ENCODE measurements at regions not wholly inside any gene's neighbourhood (a gene's known extent, or its start where the extent isn't known, plus 50 kb on each side); places are given as distances from the start of the nearest gene placed in this dataset.

DNA sequence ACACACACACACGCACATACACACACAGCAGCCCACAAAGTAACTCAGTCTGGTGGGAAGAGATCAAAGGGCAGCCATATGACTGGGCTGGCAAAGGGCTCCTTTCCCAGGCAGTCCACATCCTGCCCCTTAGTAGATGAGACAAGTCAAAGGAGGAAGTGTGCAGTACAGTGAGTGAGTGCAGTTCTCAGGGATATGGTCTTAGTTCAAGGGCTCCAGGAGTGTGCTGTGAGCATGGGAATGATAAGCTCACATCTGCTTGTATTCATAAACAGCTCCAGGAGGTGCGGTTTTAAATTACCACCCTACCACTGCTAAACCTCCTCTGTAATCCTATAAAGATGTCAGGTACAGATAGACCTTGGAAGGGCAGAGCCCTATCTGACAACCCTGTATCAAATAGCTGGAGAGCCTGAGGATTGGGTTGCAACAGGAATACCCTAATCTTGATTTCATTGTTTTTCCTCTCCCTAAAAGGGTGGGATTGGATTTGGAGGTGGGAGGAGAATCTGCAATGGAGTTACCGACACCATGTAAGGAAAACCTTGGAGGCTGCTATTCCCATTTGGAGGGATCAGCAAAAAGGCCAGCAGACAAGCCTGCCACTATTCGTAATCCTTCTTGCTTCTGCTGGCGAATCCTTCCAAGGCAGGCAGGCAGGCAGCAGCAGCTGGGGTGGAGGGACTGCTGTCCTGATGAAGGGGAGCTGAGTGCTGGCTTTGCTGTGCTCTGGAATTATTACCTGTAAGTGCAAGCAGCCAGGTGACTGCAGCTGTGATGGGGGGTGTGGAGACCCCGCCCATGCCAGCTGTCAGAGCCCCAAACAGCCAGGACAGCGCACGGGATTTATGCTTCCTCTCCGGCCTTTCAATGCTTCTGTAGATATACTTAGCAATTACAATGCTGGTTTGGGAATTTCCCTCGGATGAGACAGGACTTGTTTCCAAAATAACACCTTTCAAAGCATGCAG is 342.7 kb downstream of the PRL start:
- no peak for DNase-seq (ENCODE audit: low read depth)

DNA sequence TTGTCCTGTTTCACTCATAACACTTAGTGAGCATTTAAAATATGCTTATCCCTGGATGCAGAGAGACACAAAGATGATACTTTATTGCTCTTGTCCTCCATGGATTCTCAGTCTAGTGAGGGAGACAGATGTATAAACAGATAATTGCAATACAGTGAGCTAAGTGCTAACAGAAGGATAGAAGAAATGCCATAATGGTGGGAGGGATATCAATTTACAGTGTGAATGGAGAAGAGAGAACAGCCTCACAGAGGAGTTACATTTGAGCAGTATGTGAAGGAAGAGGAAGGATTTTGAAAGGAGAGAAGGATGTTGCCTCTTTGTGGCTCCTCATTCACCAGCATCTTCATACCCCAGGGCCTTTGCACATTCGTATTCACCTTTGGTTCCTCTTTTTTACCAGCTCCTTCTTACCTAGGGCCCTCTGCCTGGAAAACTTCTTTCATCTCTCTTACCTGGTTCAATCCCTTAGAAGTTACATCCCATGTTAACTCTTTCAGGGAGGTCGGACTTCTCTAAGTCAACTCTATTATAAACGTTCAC is 341.7 kb downstream of the PRL start:
- no peak for DNase-seq (ENCODE audit: low read depth)

DNA sequence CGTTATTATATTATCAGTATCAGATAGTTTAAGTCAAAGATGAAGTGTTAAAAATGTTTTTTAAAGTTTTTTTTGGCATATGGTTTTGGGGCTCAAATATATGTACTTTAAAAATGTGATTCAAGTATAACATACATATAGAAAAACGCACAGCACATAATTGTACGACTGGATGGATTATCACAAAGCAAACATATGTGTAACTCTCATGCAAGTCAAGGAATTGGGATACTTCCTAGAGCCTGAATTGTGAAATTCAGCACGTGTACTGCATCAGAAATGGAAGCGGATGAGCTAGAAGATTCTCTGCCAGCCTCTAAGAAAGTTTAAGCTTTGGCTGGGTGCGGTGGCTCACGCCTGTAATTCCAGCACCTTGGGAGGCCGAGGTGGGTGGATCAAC is 340.9 kb downstream of the PRL start:
- DNase-seq (ENCODE audit: low read depth), result no peak

DNA sequence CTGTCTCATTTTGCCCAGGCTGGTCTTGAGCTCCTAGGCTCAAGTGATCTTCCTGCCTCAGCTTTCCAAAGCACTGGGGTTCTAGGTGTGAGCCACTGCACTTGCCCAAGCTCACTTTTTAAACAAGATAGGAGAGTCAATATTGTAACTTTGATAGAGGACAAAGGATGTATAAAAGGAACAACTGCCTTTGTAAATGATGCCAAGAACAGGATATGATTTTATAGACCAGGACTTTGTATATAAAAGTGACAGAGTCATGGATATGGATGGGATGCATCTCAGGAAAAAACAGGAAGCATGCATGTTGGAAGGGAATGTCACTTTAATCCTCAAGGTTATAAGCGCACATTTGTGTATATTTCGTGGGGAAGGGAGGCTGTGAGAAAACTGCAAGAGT is 338.4 kb downstream of the PRL start:
- DNase-seq (ENCODE audit: low read depth), result no peak

DNA sequence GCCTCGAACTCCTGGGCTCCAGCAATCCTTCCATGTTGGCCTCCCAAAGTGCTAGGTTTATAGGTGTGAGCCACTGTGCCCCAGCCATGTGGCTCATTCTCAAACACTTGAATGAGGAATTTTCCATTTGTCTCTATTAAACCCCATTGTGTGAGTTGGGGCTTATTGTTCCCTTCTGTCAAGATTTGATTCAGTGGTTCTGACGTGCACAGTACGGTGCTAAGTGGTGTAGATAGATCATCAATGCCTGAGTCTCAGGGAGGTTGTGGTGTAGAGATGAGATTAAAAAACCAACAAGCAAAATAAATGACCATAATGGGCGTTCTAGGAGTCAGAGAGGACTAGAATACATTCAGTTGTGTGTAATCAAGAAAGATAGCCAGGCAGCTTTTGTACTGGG is 335.6 kb downstream of the PRL start:
- DNase-seq (ENCODE audit: low read depth), result no peak

DNA sequence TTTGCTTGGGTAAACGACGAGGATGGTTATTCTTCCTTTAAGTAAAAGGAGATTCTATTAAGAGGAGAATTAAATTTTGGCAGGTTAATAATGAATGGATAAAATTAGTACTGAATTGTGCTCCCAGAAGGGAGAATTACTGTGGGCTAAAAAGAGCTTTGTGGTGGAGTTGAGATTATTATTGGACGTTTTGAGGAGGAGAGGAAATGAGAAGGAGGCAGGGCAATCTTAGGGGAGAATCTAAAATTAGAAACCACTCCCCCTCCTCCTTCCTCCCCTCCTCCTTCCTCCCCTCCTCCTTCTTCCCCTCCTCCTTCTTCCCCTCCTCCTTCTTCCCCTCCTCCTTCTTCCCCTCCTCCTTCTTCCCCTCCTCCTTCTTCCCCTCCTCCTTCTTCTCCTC is 331.8 kb downstream of the PRL start:
- no peak for DNase-seq (ENCODE audit: low read depth)

DNA sequence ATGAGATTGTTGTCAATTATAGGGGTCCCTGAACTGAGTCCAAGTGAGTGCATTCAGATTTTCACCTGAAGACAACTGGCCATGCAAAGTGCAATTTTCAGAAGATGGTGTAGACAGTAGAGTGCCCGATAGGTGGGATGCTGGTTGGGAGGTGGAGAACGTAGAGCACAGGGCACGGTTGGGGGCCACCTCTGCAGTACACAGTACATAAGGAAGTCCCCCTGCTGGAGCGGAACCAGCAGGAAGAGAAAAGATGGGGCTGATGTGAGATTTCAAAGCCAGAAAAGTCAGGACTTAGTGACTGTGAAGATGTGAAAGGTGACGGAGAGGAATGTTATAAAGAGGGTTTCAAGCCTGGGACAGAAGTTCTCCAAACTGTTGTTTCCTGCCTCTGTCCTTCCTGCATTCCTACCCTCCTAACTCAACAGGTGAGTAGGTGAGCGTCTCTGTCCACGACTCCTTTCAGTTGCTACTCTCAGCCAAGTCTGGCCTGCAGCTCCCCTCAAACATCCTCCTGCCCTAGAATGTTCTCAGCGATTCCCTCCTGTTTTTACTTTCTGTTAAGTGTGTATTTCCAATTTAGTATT is 330.8 kb downstream of the PRL start:
- DNase-seq (ENCODE audit: low read depth), result no peak

DNA sequence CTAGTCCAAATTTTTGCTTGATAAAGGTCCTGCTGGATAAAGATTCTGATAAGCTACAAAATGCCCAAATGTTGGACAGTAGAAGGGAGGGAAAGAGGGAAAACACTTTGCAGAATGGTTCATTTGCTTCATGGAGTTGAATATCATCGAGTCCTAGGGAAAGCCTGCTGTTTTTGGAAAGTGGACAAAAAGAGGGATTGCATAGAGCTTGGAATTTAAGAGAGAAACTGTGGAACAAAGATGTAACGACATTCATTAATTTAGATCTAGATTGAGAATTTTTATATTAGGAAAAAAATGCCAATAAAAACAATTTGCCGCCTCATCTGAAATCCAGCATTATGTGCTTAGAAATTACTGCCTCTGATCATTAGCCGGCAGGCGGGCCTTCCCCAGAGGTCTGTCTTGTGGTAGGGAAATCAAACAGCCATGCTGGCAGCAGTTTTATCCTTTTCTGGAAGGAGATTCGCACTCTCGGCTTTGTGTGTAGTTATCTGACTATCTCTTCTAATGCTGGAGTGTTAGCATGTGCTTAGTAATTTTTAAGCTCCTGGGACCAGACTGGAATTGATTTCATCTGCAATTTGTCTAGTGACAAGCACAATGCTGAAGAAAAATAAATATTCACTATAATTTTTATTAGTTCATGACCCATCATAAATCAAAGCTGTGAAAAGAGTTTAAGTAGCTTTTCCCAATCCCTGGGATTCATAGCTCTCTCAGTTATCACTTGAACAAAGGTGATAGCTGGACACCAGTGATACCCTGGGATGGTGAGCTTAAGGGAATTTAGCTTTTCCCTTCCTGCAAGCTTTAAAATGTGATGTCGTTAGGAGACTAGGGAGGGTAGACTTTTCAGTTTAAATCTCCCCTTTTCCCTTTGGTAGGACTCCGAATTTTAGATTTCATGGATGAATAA is 329.5 kb downstream of the PRL start:
- DNase-seq (ENCODE audit: low read depth), result no peak

DNA sequence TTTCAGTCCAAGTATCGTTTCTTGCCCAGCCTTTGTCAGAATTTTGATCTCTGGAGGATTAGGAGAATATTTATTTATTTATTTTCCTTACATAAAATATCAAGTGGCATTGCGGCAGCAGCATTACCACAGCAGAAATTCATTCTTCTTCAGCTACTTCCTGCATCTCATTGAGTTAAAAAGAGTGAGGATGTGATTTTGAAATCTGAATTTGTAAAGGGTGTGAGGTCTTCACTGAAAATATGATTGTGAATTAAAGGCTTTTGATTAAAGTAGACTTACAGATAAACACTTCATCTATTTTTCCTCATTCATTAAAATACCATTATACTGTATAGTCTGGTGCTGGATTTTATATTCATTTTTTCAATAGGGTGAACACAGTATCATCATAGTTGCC is 328.4 kb downstream of the PRL start:
- no peak for DNase-seq (ENCODE audit: low read depth)

DNA sequence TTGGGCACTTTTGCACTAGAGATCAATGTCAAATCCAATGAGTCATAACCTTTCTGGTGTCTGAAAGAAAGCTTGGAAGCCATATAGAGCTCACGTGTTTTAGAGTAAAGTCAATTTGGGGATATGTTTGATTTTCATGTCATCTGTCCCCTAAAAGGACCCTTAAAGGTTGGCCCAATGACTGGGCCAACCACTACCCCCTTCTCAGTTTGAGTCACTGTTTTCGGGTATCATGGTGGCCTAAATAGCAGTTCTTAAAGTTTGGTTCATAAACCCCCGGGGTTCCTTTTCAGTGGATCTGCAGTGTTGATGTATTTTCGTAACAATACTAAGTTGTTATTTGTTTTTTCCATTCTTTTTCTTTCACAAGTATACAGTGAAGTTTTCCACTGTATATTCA is 327.6 kb downstream of the PRL start:
- no peak for DNase-seq (ENCODE audit: low read depth)

DNA sequence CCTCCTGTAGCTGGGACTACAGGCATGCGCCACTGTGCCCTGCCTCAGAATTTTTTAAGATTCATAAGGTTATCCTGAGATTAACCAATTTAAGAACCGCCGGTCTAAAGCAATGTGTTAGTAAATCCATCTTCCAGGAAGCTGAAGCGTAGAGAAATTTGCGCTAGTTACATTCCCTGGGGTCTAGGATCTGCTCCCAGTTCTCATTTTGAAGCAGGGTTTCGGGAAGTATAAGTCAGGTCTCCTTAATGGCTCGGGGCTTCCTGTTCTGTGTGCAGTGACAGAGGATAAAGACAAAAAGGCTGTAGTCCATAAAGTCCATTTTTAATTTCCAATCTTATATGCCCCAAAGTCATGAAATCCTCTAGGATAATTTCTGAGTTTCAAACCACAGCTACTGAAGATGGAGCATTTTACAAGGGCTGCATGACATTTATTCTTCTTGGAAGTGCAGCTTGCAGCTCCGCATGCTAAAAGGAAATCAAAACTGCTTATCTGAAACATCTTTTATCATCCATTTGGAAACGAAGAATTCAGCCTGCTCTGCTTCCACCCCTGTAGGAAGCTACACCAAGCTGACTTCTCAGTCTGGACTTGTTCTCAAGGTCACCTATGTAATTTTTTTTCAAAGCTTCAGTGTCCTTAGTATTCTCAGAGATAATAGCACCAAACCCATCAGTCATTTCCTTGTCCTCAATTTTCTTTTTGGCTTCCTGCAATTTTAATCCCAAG is 326.1 kb downstream of the PRL start:
- DNase-seq (ENCODE audit: low read depth), result no peak

DNA sequence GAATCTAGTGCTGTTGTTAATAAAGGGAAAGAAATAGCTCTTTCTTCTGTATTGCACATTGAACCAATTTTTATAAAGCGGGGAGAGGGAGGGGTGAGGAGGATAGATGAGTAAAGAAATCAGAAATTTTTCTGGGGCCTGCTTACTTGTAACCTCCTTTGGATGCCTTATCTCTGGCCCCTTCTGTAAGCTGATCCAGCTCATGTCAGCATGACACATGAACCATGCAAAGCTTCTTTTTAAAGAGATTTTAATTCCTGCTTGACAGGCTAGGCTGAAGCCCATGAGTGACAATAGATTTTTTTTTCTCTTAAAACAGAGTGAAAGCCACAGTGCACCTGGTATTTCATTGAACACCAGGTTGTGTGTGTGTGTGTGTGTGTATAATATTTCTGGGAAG is 325.3 kb downstream of the PRL start:
- no peak for DNase-seq (ENCODE audit: low read depth)

DNA sequence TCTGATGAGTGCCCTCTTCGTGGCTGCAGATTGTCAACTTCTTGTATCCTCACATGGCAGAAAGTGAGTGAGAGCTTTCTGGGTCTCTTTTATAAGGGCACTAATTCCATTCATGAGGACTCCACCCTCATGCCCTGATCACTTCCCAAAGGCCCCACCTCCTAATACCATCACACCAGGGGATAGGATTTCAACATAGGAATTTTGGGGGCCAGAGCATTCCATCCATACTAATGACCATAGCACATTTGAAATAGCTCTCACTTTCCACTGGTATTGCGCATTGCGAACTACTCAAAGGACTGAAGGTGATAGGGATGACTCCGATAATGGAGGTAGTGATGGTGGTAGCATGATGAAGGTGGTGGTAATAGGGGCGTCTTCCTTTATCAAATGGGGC is 324.3 kb downstream of the PRL start:
- DNase-seq (ENCODE audit: low read depth), result no peak

DNA sequence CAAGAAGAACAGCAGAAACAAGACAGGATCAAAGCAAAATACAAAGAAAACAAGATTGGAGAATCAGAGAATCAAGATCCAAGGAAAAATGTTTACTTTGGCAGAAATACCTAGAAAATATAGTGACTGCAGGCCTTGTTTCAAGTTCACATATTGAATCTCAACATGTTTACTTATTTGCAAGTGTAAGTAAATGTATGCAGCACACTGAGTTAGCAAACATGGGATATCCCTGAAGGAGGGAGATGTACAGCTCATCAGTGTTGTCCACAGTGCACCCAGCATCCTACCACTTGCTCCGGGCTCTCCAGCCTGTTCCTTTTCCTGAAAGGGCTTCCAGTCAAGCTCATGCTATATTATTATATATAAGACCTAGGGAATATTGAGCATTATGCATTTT is 319.5 kb downstream of the PRL start:
- DNase-seq (ENCODE audit: low read depth), result no peak

DNA sequence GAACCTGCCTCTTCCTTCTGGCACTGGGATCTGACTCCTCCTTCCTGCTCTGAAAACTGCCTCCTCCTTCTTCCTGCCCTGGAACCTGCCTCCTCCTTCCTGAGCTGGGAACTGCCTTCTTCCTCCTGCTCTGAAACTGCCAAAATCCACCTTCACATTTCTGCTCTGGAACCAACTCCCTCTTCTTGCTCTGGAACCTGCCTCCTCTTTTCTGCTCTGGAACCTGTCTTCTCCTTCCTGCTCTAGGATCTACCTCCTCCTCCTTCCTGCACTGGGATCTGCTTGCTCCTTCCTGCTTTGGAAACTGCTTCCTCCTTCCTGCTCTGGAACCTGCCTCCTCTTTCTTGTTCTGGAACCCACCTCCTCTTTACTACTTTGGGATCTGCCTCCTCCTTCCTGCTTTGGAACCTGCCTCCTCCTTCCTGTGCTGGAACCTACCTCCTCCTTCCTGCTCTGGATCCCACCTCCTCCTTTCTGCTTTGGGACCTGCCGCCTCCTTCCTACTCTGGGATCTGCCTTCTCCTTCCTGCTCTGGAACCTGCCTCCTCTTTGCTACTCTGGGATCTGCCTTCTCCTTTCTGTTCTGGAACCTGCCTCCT is 315.5 kb downstream of the PRL start:
- no peak for DNase-seq (ENCODE audit: low read depth)

DNA sequence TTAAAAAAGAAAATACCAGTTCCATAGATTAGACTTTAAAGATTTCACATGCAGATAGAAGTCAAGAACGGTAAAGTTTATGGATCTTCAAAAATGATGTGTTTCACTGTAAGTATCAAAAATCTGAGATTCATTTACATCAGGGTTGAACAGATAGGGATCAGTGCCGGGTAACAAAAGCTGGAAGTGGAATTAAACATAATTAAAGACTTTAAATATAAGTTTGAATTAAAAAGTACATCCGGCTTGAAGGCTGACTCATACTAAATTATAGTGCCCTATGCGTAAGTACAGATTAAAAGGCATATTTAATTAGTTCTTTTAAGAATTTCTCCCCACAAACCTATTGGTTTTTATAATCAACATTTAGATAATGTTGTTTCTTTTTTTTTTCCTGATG is 312.7 kb downstream of the PRL start:
- DNase-seq (ENCODE audit: low read depth), result no peak

DNA sequence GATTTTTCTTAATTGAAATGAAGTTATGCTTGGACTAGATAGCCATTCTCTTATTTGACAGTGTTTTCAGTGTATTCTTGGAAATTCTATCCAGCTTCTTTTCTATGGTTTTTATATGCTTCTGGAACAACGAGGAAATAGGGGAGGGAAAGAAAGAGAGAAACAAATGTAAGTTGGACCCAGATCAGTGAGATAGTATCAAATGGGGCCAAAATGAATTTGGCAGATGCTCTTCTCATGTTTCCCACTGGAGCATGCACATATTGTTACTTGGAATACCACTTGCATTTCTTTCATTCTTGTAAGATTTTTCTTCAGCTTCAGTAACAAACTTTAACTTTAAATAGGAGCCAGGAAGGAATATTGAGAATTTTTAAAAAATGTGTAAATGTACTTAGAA is 312.3 kb downstream of the PRL start:
- peak; percentile 91 for DNase-seq (ENCODE audit: low read depth)

DNA sequence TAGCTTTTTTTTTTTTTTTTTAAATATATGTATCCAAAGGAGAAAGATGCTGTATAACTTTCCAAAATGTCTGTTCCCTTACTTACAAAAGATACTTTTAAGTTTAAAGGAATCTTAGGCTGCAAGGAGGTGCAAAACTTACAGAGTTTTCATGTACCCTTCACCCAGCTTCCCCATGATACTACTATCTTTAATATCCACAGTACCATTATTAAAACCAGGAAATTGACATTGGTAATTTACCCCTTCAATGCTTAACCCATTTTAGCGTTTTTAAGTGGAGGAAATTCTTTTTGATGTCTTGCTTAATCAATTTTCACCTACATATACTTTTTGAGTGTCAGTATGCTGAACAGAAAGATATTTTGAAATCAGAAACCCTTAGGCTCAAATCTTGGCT is 310.9 kb downstream of the PRL start:
- no peak for DNase-seq (ENCODE audit: low read depth)

DNA sequence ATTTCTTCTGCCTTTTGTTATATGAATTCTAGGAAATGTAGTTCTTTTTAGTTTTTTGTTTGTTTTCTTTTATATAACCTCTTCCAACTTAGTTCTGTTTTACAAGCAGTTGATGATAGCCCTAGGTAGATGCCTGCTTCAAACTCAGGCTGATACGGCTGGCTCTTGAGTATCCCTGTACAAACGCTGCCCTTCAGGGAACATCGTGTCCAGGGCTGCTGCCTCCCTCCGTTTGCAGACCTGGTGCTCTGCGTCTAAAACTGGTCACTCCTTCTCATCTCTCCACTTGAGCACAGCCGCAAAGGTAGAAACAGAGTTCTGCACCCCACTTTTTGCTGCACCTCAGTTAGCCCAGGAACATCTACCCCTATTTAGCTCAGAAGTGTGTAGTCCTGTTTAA is 310.1 kb downstream of the PRL start:
- DNase-seq (ENCODE audit: low read depth), result no peak

DNA sequence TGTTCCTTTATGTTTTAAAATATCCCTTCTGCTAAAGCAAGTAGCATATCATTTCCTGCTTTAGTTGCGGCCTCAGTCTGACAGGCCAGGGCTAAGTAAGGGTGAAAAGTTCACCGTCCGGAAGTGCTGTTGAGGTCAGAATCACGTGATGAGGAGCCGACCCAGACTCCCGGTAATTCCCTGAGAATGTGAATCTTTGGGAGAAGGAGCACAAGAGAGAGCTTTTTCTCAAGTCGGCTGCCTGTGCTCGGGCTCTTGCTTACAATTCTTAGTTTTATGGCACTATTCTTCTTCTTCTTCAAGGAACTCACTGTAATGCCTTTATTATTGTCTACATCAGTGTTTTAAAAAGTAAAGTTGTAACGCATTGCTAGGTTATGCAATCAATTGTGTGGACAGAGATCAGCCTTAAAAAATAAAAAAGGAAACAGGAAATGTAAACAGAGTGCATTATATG is 309.3 kb downstream of the PRL start:
- DNase-seq (ENCODE audit: low read depth), result peak; percentile 93

DNA sequence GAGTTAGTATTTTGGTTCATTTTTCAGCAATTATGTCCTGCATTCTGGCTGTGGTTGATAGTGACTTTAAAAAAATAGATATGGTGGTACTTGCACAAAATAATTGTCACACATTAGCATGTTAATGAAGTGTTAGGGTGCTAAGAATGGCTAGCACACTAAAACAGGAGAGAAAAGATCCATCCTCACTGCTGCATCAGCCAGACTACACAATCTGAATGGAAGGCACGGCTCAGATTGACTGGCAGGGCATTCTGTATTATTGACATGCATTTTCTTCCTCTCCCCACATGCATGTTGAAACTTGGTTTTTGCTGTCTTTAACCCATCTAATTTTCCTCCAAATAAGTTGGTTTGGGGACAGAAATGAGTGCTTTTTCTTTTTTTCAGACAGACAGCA is 306.3 kb downstream of the PRL start:
- no peak for DNase-seq (ENCODE audit: low read depth)

Measured in forelimb muscle (tissue), 1 donor.